Putamen (tissue), 1 donor: ENCODE measurements at regions not wholly inside any gene's neighbourhood (a gene's known extent, or its start where the extent isn't known, plus 50 kb on each side); places are given as distances from the start of the nearest gene placed in this dataset.

ENCODE experiments used
- DNase-seq: peaks from one replicate; pipeline ENCODE4 v3.0.0-alpha.2; 2016; ENCODE audit warnings: low spot score

- DNase-seq: no peak
These were observed 68.7 kb upstream of the FRY start for GRCh38 chr13:31962731-31963370.

GRCh38 chr13:31963631-31964030 lies 67.9 kb upstream of the FRY start:
- DNase-seq: no peak

GRCh38 chr13:31964168-31964567 lies 67.4 kb upstream of the FRY start:
- no peak for DNase-seq

DNA sequence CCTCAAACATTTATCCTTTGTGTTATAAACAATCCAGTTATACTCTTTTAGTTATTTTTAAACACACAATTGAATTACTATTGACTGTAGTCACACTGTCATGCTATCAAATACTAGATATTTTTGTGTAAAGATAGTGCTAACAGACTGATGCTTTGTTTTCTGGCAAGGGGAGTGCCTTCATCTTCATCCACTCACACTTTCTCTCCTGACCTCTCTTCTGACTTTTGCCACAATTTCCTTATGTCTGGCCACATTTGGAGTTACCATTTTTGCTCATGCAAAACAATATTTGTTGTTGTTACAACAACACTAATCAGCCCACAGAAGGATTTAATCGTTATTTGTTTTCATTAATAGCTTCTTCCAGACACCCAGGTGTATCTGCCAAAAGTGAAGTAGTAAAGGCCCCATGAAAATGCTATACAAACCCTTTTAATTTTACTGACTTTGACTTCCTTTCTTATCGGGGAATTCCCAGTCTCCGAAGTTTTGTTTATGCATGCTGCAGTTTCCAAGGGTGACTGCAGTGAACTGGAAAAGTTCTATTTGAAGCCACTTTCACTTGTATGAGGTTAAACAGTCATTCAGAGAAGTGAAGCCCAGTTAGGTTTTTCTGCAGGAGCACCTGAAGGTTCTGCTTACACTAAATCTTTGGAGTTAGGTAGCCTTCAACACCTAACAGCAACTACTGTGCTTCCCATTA lies 66.1 kb upstream of the FRY start:
- DNase-seq: no peak

- no peak for DNase-seq
These were observed 64.4 kb upstream of the FRY start for GRCh38 chr13:31967155-31967554.

GRCh38 chr13:31968473-31968872 lies 63.1 kb upstream of the FRY start:
- DNase-seq: no peak

GRCh38 chr13:31970231-31970930 lies 61.2 kb upstream of the FRY start:
- no peak for DNase-seq

DNA sequence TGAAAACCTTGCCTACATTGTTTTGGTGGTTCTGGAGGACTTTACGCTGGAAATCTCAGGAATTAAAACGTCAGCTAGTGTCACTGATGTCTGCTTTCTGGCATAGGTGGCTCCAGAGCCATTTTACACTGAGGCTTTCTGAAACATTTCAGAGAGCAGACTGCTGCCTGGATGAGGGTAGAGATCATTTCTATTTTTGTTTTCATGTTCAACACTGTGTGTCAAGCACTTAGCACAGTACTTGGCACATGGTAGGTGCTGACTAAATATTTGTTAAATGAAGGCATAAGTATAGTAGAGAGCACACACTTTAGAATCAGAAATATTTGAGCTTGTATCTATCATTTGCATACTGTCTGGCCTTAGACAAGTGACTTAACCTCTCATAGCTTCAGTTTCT lies 59.1 kb upstream of the FRY start:
- DNase-seq: no peak

DNA sequence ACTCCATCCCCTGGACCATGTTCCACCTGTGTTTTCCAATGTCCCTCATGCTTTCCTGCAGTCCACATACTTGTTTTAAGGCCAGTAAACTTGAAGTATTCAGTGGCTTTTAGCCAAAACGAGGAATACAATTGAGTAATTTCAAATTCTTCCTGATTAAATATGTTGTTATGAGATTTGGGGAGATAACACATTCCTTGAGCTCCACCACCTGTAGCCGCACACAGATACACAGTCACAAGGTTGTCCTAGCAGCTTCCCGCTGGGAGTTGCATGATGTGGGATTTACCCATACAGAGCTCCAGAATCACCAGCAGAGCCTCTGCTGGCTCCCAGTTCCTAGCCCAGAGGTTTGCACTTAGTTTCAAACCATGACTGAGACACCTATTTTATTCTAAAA lies 53.6 kb upstream of the FRY start:
- DNase-seq: no peak

- no peak for DNase-seq
These were observed 50.7 kb upstream of the FRY start for GRCh38 chr13:31980830-31981229.
